KOPT-K1 (cell line): ENCODE measurements at regions not wholly inside any gene's neighbourhood (a gene's known extent, or its start where the extent isn't known, plus 50 kb on each side); places are given as distances from the start of the nearest gene placed in this dataset.

ENCODE experiments used
- H3K27ac ChIP-seq: fragments of 200-600 bp; sonication (generic); 2 replicates; pipeline ENCODE4 v1.5.1; 2016; ENCODE audit warnings: antibody characterized with exemption, mild to moderate bottlenecking, low read depth, low read length; ENCODE audit not compliant: poor library complexity, severe bottlenecking
- H3K36me3 ChIP-seq: fragments of 200-600 bp; sonication (generic); 2 replicates; pipeline ENCODE4 v1.5.1; 2017; ENCODE audit warnings: antibody characterized with exemption, mild to moderate bottlenecking, low read length, moderate library complexity; ENCODE audit not compliant: insufficient read depth
- H3K9me3 ChIP-seq: fragments of 200-600 bp; sonication (generic); 2 replicates; pipeline ENCODE4 v1.5.1; 2017; ENCODE audit warnings: antibody characterized with exemption, low read length, mild to moderate bottlenecking; ENCODE audit not compliant: insufficient read depth, poor library complexity, severe bottlenecking

DNA sequence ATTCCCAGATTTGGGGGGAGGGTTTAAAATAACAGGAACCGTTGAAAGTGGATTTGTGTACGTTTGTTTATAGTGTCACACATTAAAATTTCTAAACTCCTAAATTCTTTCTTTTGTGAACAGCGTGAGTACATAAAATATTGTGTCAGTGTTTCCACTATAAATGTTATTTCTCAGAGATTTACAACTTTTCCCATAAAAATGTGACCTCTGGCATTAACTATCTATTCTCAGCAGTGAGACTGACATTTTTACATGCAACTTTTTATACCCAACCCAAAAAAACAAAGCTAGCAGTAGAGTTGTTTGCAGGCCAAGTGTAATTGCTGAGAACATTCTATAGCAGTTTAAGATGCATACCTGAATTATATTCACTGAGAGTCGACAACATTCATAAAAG is 757.0 kb upstream of the ADAMTS16 start:
- H3K9me3 ChIP-seq = peaks cover 10% of the 10 kb centered on the region
- H3K27ac ChIP-seq = no peak overlapping the region
- no peaks in the 10 kb centered on the region for H3K36me3 ChIP-seq

GRCh38 chr5:4383518-4384198 is 756.5 kb upstream of the ADAMTS16 start:
- no peaks in the 10 kb centered on the region for H3K36me3 ChIP-seq
- peaks cover 10% of the 10 kb centered on the region for H3K9me3 ChIP-seq
- H3K27ac ChIP-seq = no peak overlapping the region

DNA sequence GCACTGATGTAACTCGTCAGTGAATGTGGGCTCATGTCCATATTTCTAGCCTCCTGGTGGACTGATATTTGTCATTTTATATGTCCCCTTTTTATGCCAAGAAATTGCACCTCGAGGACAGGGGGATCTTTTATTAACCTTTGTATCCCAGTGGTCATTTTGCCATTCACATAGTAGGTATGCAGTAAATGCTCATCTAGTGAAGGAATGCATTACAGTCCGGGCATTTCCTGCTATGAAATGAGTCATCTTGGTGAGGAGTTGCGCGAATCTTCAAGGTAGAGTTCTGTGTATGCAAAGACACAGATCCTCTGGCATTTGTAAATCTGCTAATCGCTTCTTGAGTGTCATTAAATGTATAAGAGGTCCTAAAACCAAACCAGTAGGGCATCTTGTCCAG is 755.5 kb upstream of the ADAMTS16 start:
- Histone ChIP-seq H3K9me3 (peaks cover 15% of the 10 kb centered on the region), H3K36me3 (no peaks in the 10 kb centered on the region), H3K27ac (no peak overlapping the region)

GRCh38 chr5:4386152-4386551 is 754.0 kb upstream of the ADAMTS16 start:
- Histone ChIP-seq H3K27ac (no peak overlapping the region), H3K36me3 (no peaks in the 10 kb centered on the region), H3K9me3 (peaks cover 18% of the 10 kb centered on the region)

DNA sequence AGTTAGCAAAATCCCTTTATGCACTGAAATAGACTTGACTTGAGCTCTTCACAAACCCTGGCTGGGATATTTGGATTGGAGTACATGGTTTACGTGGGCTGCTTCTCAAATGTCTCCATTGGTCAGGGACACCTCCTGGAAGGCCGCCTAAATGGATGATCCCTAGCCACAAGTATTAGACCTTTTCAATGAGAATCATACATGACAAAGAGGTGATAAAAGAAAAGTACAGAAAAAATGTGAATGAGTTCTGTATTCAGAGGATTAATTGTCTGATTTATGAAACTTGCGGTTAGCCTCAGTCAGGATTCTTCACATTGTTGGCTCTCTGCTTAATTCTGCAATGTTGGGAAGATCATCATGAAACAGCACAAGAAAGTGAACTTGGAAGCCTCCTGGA is 752.8 kb upstream of the ADAMTS16 start:
- Histone ChIP-seq H3K27ac (no peak overlapping the region), H3K9me3 (peaks cover 18% of the 10 kb centered on the region), H3K36me3 (no peaks in the 10 kb centered on the region)

- Histone ChIP-seq H3K27ac (no peak overlapping the region), H3K36me3 (no peaks in the 10 kb centered on the region), H3K9me3 (peaks cover 23% of the 10 kb centered on the region)
Measured at GRCh38 chr5:4395752-4396151, 744.4 kb upstream of the ADAMTS16 start.

- Histone ChIP-seq H3K27ac (no peak overlapping the region), H3K36me3 (no peaks in the 10 kb centered on the region), H3K9me3 (peaks cover 3% of the 10 kb centered on the region)
Measured at GRCh38 chr5:4405614-4406219, 734.4 kb upstream of the ADAMTS16 start.

- Histone ChIP-seq H3K36me3 (no peaks in the 10 kb centered on the region), H3K9me3 (no peaks in the 10 kb centered on the region), H3K27ac (peak overlapping the region; percentile 99)
Measured at GRCh38 chr5:4410151-4410550, 730.0 kb upstream of the ADAMTS16 start.

DNA sequence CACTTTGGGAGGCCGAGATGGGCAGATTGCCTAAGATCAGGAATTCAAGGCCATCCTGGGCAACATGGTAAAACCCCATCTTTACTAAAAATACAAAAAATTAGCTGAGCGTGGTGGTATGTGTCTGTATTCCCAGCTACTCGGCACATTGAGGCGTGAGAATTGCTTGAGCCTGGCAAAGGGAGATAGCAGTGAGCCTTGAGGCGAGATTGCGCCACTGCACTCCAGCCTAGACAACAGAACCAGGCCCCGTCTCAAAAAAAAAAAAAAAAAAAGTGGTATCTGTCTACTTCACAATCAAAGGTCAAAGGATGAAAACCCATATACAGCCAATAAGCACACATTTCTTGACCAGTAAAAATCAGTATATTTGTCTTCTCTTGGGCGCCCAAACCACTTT is 728.5 kb upstream of the ADAMTS16 start:
- Histone ChIP-seq H3K36me3 (no peaks in the 10 kb centered on the region), H3K9me3 (no peaks in the 10 kb centered on the region), H3K27ac (peak overlapping the region; percentile 99)

DNA sequence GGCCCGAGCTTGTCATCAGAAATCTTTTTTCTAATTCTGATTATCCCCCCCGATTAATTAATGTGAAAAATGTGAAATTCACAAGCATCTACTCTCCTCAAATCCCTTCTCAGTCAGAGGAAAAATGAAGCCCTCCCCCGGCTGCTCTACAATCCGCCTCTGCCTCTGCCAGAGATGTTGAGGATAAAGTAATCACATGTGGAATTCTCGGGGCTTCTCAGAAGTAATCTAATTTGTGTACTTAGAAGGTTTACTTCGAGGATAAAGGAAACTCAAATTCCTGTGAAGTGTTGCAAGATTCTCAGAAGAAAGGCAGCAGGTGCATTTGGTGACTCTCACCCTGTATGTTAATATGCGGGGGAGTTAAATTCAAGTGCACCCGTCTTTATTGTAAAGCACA is 726.1 kb upstream of the ADAMTS16 start:
- peak overlapping the region; percentile 99 for H3K27ac ChIP-seq
- H3K9me3 ChIP-seq = no peaks in the 10 kb centered on the region
- no peaks in the 10 kb centered on the region for H3K36me3 ChIP-seq

GRCh38 chr5:4418084-4418483 is 722.0 kb upstream of the ADAMTS16 start:
- Histone ChIP-seq H3K36me3 (peaks cover 20% of the 10 kb centered on the region), H3K27ac (peak overlapping the region; percentile 99), H3K9me3 (no peaks in the 10 kb centered on the region)

DNA sequence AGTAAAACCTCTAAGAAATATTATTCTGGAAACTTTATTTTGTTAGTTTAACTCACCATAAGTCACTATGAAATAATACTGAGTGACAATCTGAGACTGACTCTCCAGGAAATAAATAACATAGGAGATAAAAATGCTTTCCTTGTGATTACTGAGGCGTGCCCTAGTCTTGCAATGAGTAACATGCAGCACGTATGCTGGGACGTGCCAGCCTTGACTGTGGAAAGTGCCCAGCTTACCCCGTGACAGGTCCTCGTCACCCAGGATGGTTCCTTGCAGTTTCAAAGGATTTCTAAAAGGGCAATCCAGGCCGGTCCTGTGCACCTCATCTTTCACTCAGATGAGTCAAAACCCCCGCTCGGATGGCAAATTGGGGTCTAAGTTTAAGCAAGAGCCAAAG is 720.8 kb upstream of the ADAMTS16 start:
- Histone ChIP-seq H3K27ac (no peak overlapping the region), H3K9me3 (no peaks in the 10 kb centered on the region), H3K36me3 (peaks cover 26% of the 10 kb centered on the region)

- Histone ChIP-seq H3K9me3 (no peaks in the 10 kb centered on the region), H3K27ac (no peak overlapping the region), H3K36me3 (peaks cover 27% of the 10 kb centered on the region)
Measured at GRCh38 chr5:4420177-4420576, 720.0 kb upstream of the ADAMTS16 start.

GRCh38 chr5:4420681-4421080 is 719.4 kb upstream of the ADAMTS16 start:
- H3K36me3 ChIP-seq = peaks cover 27% of the 10 kb centered on the region
- no peak overlapping the region for H3K27ac ChIP-seq
- no peaks in the 10 kb centered on the region for H3K9me3 ChIP-seq

- Histone ChIP-seq H3K9me3 (no peaks in the 10 kb centered on the region), H3K27ac (no peak overlapping the region), H3K36me3 (peaks cover 27% of the 10 kb centered on the region)
Measured at GRCh38 chr5:4422247-4422646, 717.9 kb upstream of the ADAMTS16 start.

DNA sequence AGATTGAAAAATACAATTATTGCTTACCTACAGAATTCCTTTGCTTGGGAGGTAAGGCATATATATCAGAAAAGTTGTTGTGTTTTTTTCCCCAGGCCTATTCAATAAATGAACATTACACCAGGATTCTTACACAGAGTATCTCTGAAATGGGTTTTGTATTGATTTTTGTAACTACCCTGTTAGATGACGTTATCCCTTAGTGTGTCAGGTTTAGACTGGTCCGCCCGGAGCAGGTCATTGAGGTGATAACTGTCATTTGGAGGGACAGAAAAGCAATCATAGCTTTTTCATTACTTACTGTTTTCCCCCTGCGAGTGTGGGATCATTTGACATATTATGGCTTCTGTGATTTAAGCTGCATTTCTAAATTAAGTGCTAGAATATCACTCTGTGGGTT is 715.2 kb upstream of the ADAMTS16 start:
- no peaks in the 10 kb centered on the region for H3K9me3 ChIP-seq
- no peak overlapping the region for H3K27ac ChIP-seq
- H3K36me3 ChIP-seq = peaks cover 28% of the 10 kb centered on the region
